K562 (cell line): ENCODE measurements at regions not wholly inside any gene's neighbourhood (a gene's known extent, or its start where the extent isn't known, plus 50 kb on each side); places are given as distances from the start of the nearest gene placed in this dataset.

Experiments
- ATAC-seq: fragments of 200-7000 bp; cut with Tn5 transposase; 3 replicates; pipeline ENCODE4 v1.9.1; 2020; ENCODE audit warnings: moderate library complexity
- BruUV-seq: library from RNA; stranded (reverse); fragments of 400-500 nt; replicated peaks from 2 replicates; lab custom pipeline; 2021; lab: Mats Ljungman, UMichigan
- CTCF ChIA-PET: fragments of 300-600 bp; formaldehyde crosslinking; extraction: SDS; loops from one replicate; lab custom pipeline; 2021; ENCODE audit warnings: low intra/inter-chr PET ratio; lab: Yijun Ruan, JAX
- POLR2A ChIA-PET: fragments of 300-600, 350-650 bp; sonication (Branson Sonifier 250); formaldehyde crosslinking; extraction: SDS; loops from one replicate; lab custom pipeline; 2021; ENCODE audit warnings: antibody characterized with exemption, inconsistent platforms; lab: Yijun Ruan, JAX
- DNase-seq, 4 experiments: peaks; one replicate each; pipeline versions ENCODE4 v3.0.0 to v3.0.0-alpha.2; 2011 to 2018; ENCODE audit warnings: low spot score in 3 of 4, mixed read lengths in 3 of 4; ENCODE audit errors: extremely low read depth in 1 of 4
- FAIRE-seq: peaks from 2 replicates; lab custom pipeline; 2011; peaks lifted over from hg19 to GRCh38; lab: Jason Lieb, UNC
- H2AFZ ChIP-seq: 2 replicates; pipeline ENCODE4 v1.6.0; 2011; ENCODE audit warnings: low read depth, low read length, control low read depth, inconsistent platforms
- H3K27ac ChIP-seq: fragments of 200-600 bp; 3 replicates; pipeline ENCODE4 v1.8.0; 2011; ENCODE audit warnings: low read depth, mild to moderate bottlenecking, control low read depth, inconsistent platforms, low read length, moderate library complexity, mixed read lengths; ENCODE audit errors: extremely low read depth
- H3K27me3 ChIP-seq, 2 experiments: fragments of 300-600 bp in 1 of 2; 2 replicates in 1 of 2; 3 replicates in 1 of 2; pipeline versions ENCODE4 v1.6.0 to v1.8.0; 2011; ENCODE audit warnings: inconsistent platforms in 2 of 2, low read length in 2 of 2, mild to moderate bottlenecking in 1 of 2, mixed read lengths in 1 of 2, moderate library complexity in 1 of 2; ENCODE audit not compliant: control insufficient read depth in 2 of 2, insufficient read depth in 2 of 2
- H3K36me3 ChIP-seq: fragments of 300-600 bp; 3 replicates; pipeline ENCODE4 v1.8.0; 2011; ENCODE audit warnings: mild to moderate bottlenecking, low read length, inconsistent platforms; ENCODE audit not compliant: control insufficient read depth, insufficient read depth
- H3K4me1 ChIP-seq, 2 experiments: fragments of 200-600 bp in 1 of 2; replicated peaks in 1 of 2; 2 replicates in 1 of 2; 3 replicates in 1 of 2; pipeline versions ENCODE4 v1.5.1 to v1.8.0; 2011; ENCODE audit warnings: inconsistent platforms in 2 of 2, low read length in 2 of 2, mild to moderate bottlenecking in 1 of 2, mixed read lengths in 1 of 2, moderate library complexity in 1 of 2; ENCODE audit not compliant: control insufficient read depth in 2 of 2, insufficient read depth in 2 of 2
- H3K4me2 ChIP-seq: 2 replicates; pipeline ENCODE4 v1.6.1; 2011; ENCODE audit warnings: low read length, control low read depth, inconsistent platforms, mixed read lengths; ENCODE audit not compliant: insufficient read depth
- H3K4me3 ChIP-seq: fragments of 200-600 bp; sonication (generic), shearing (Covaris generic); 2 replicates; pipeline ENCODE4 v1.5.1; 2016; ENCODE audit warnings: control low read depth, inconsistent platforms
- H3K79me2 ChIP-seq: fragments of 200-600 bp; 3 replicates; pipeline ENCODE4 v1.8.0; 2011; ENCODE audit warnings: low read length, inconsistent platforms; ENCODE audit not compliant: control insufficient read depth, insufficient read depth
- H3K9ac ChIP-seq, 2 experiments: 2 replicates each; pipeline versions ENCODE4 v1.6.0 to v1.6.1; 2011; ENCODE audit warnings: low read depth in 2 of 2, low read length in 2 of 2, control low read depth in 1 of 2, inconsistent platforms in 1 of 2, mild to moderate bottlenecking in 1 of 2, mixed read lengths in 1 of 2; ENCODE audit not compliant: insufficient read depth in 1 of 2
- H3K9me1 ChIP-seq: one replicate; pipeline ENCODE4 v1.6.0; 2011; ENCODE audit warnings: inconsistent platforms, mild to moderate bottlenecking, low read length, moderate library complexity; ENCODE audit not compliant: control insufficient read depth, insufficient read depth
- H3K9me3 ChIP-seq: replicated peaks from 2 replicates; pipeline ENCODE4 v1.5.1; 2011; ENCODE audit warnings: low read depth, low read length, inconsistent platforms; ENCODE audit not compliant: control insufficient read depth, insufficient read depth
- H4K20me1 ChIP-seq: replicated peaks from 2 replicates; pipeline ENCODE4 v1.6.1; 2011; ENCODE audit warnings: low read length, inconsistent platforms, mixed read lengths; ENCODE audit not compliant: control insufficient read depth, insufficient read depth
- CSDE1 ChIP-seq, 2 experiments: fragments of 450-650 bp; IDR thresholded peaks; 2 replicates each; pipeline ENCODE4 v1.6.1; 2016; ENCODE audit warnings: mild to moderate bottlenecking in 1 of 2
- MAFF ChIP-seq: IDR thresholded peaks from 2 replicates; pipeline ENCODE4 v1.6.1; 2012; ENCODE audit warnings: low read length, improper control_type of control experiment
- NFRKB ChIP-seq: fragments of 450-650 bp; IDR thresholded peaks from 2 replicates; pipeline ENCODE4 v1.6.1; 2016; ENCODE audit warnings: low read depth
- SMAD4 ChIP-seq: fragments of 250-450 bp; sonication (Bioruptor Pico); conservative IDR thresholded peaks from 2 replicates; pipeline ENCODE4 v1.8.0; 2021; ENCODE audit warnings: inconsistent platforms, mild to moderate bottlenecking, moderate library complexity
- TEAD4 ChIP-seq, 2 experiments: sonication (generic) in 1 of 2; formaldehyde crosslinking in 1 of 2; IDR thresholded peaks; 2 replicates each; pipeline versions ENCODE4 v1.6.1 to v1.8.0; 2012 to 2022; ENCODE audit warnings: borderline replicate concordance in 1 of 2, inconsistent platforms in 1 of 2, low read length in 1 of 2, mild to moderate bottlenecking in 1 of 2, missing genetic modification reagents in 1 of 2
- ZNF316 ChIP-seq: fragments of 450-650 bp; IDR thresholded peaks from 2 replicates; pipeline ENCODE4 v1.6.1; 2016
- WGBS: fragments of 100-300 bp; shearing (Covaris generic); methylation state at CpG from one replicate; pipeline ENCODE4 v1.1.6; 2016; ENCODE audit warnings: low coverage, mixed read lengths; ENCODE audit not compliant: insufficient coverage; ENCODE audit errors: missing lambda C conversion rate; 5-methylcytosine and 5-hydroxymethylcytosine counted together
- in situ Hi-C: fragments of 300-500 bp; cut with MboI; formaldehyde crosslinking; loops from 4 replicates; pipeline ENCODE4 v1.15.0; 2018; ENCODE audit warnings: inconsistent platforms, mixed read lengths
- intact Hi-C: fragments of 100-400 bp; cut with micrococcal nuclease; formaldehyde crosslinking; loops from 2 replicates; pipeline ENCODE4 v1.14.2; 2022

- no peak for TF ChIP-seq SMAD4
- no peak for TF ChIP-seq CSDE1 (IDR thresholded peaks at IDR 0.05)
- no peak for TF ChIP-seq TEAD4 (IDR thresholded peaks at IDR 0.05; ENCODE audit: low read length)
- no peak for TF ChIP-seq TEAD4 (CRISPR knock-in tag; IDR thresholded peaks at IDR 0.05; ENCODE audit: borderline replicate concordance)
- TF ChIP-seq, all 486 proteins: peak for 0
Measured at GRCh38 chr13:47372751-47373150, 475.9 kb upstream of the HTR2A start (continued).

- POLR2A ChIA-PET: no interaction called here
- DNase-seq (no peak), FAIRE-seq (no peak), ATAC-seq (no peak)
- no peak overlapping the region for H3K4me2 ChIP-seq
- no peak overlapping the region for H2AFZ ChIP-seq
- H3K9me1 ChIP-seq: no peaks in the 10 kb centered on the region
- H3K4me1 ChIP-seq: no peaks in the 10 kb centered on the region
- H3K79me2 ChIP-seq: no peaks in the 10 kb centered on the region
- H3K27ac ChIP-seq: no peak overlapping the region
- no peaks in the 10 kb centered on the region for H3K27me3 ChIP-seq
- no peak overlapping the region for H3K4me3 ChIP-seq
- H3K9me3 ChIP-seq: no peaks in the 10 kb centered on the region
- in situ Hi-C loops: no loop called here
- 0% methylated on average over 3 of the region's 3 CpGs for WGBS
- BruUV-seq: no TSS peak
- no peaks in the 10 kb centered on the region for H3K36me3 ChIP-seq
- CTCF ChIA-PET: no interaction called here
- peak; percentile 20; the same call in 1 of the 2 replicates for TF ChIP-seq MAFF
- TF ChIP-seq NFRKB: no peak
- peak; percentile 12; the same call in 1 of the 2 replicates for TF ChIP-seq ZNF316
- no peak overlapping the region for H3K9ac ChIP-seq
- intact Hi-C loops: no loop called here
- no peaks in the 10 kb centered on the region for H4K20me1 ChIP-seq
Measured at GRCh38 chr13:47351798-47352197, 454.9 kb upstream of the HTR2A start.
